8988T (cell line): ENCODE measurements at regions not wholly inside any gene's neighbourhood (a gene's known extent, or its start where the extent isn't known, plus 50 kb on each side); places are given as distances from the start of the nearest gene placed in this dataset.

Experiments
- DNase-seq: peaks from one replicate; pipeline ENCODE4 v3.0.0; 2011

DNA sequence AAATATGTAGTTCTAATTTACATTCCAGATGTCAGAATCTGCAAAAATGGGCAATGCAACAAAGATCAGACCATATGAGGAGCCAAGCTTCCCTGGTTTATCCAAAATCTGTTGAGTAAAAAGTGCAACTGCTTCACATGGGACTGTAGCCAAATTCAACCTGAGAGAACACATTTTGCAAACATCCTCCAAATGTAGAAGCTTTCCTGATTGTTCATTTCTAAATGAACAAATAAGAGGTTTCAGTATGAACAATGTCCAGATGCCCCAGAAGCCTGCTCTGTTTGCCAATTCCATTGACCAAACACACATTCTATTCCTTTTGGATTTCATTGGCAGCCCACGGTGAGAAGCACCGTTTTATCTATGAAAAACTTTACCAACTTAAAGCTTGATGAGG lies 117.9 kb upstream of the OSR1 start:
- DNase-seq = no peak

GRCh38 chr2:19474128-19474527 lies 115.7 kb upstream of the OSR1 start:
- no peak for DNase-seq

DNA sequence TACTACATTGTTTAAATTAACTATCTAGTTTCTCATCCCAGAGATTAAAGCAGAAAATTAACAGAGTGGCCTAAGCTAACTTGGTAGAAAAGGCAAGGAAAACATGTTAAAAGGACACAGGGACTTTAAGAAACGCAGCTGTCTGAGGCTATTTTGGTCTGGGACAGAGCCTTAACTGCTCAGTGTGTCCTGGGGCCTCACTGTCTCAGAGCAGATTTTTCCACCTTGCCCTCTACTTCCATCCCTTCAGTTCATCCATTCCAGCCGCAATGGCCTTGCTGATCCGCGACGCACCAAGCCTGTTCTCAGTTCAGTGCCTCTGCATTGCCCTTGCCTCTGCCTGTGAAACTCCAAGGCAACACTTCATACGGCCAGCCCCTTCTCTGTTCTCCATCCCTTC lies 114.9 kb upstream of the OSR1 start:
- no peak for DNase-seq

DNA sequence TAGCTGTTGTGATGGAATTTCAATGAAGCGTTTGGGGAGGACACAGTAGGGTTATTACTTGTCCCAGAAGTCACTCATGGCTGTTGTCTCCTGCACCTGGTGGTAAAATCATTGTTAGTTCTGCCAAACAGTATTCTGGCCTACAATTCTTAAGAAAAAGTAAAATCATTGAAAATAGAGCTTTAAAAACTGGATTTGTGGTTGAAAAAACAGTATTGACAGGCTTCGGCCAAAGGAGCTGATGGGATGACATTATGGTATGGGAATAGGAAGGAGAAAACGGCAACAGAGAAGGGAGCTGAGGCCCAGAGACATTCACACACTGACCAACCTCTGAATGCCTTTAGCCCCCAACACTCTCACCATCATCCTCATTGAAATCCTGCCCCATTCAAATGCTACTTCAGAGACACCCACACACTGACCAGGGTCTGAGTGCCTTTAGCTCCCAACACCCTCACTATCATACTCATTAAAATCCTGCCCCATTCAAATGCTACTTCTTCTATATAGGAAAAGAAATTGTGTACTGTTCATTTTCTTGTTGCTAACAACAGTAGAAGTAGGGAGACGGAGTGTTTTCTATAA lies 114.1 kb upstream of the OSR1 start:
- no peak for DNase-seq

DNA sequence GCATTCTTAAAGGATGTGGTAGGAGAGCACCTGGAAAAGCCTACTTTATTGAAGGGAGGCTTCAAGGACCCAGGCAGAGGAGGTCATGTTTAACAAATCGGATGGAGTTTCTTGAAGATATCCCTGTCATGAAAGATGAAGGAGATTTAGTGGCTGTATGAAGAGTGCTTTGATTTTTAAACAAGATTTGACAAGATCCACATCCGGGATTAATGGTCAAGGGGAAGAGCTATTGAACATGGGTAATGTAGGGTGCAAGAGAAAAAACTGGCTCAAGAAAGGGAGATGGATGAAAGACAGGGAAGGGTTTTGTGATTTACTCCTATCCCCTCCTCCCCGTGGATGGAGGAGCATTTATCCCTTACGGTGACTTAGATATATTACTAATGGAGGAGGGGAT lies 113.1 kb upstream of the OSR1 start:
- no peak for DNase-seq

- no peak for DNase-seq
Observed at GRCh38 chr2:19465978-19466377, 107.6 kb upstream of the OSR1 start.

GRCh38 chr2:19462256-19462645 lies 103.8 kb upstream of the OSR1 start:
- DNase-seq = no peak

DNA sequence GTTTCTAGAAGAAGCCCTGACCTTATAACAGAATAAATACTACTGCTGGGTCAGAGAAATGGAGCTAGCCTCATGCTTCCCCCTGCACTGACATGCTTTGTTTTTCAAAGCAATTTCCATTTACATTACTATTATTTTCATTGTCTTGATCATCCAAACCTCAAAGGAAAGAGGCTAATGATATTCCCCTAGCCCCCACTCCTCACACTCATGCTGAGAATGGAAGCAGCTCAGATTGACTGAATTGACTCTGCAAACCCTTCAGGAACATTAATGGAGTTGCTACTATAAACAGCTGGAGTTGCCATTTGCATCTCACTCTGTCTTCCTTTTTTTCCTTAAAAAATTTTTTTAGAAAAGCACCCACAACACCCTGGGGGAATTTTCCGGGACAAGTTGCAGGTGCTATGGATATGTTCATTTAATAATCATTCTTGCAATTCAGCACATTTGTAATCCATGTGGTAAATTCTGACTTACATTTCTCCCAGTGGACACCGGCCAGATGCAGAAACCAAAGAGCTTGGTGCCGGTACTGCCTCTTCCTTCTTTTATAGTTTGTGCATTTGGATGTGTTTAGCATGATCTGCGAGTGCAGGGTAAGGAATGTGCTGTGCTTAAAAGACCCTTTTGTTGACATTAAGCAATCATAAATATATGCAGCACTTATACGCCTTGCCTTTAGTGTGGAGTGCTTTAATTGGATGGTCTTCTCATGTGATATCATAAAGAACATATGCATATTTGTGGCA lies 103.3 kb upstream of the OSR1 start:
- no peak for DNase-seq

GRCh38 chr2:19460761-19461160 lies 102.3 kb upstream of the OSR1 start:
- no peak for DNase-seq

DNA sequence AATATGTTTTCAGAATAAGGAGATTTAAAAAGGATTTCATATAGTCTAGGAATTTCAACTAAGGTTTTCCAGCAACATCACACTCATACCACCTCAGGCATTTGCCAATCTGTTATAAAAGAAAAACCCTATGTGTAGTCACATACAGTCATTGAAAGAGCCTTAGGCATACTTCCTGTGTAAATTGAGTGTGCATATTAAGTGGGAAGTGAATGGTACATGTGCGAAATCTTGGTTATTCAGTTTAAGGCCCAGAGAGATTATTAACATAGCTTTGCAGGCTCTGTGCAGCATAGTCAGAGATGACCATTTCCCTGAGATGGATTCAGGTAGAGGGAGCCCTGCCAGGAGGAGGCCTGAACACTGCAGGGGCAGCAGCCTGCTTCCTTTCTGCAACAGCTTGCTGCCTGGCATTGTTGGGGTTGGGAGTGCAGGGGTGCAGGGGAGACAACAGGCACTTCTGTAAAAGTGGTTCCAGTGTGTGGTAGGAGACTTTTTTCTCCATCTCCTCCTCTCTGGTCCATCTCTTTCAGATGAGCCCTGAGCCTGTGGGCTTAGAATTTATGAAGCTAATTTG lies 100.1 kb upstream of the OSR1 start:
- no peak for DNase-seq

DNA sequence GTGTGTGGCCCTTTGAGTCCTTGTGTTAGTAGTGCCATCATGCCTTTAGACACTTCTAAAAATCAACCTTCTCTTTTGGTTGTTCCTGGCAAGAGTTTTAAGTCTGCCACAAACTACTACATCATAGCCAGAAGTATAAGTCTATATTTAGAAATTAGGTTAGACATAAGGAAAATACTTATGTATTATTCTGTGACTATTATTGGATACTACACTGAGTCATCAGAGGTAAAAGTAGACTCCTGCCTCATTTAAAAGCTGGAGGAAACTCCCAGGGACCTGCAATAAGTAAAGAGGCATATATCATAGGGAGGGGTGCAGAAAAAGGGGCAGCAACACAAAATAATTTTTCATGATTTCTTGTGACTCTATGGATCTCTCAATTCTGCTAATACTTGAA lies 99.4 kb upstream of the OSR1 start:
- DNase-seq = no peak

GRCh38 chr2:19456705-19457309 lies 98.4 kb upstream of the OSR1 start:
- DNase-seq = no peak

- DNase-seq = no peak
Observed at GRCh38 chr2:19454125-19454524, 95.7 kb upstream of the OSR1 start.

- no peak for DNase-seq
Observed at GRCh38 chr2:19442731-19443130, 84.3 kb upstream of the OSR1 start.

GRCh38 chr2:19439081-19439480 lies 80.7 kb upstream of the OSR1 start:
- DNase-seq = no peak

- no peak for DNase-seq
Observed at GRCh38 chr2:19435815-19436214, 77.4 kb upstream of the OSR1 start.

GRCh38 chr2:19434413-19434812 lies 76.0 kb upstream of the OSR1 start:
- DNase-seq = no peak

DNA sequence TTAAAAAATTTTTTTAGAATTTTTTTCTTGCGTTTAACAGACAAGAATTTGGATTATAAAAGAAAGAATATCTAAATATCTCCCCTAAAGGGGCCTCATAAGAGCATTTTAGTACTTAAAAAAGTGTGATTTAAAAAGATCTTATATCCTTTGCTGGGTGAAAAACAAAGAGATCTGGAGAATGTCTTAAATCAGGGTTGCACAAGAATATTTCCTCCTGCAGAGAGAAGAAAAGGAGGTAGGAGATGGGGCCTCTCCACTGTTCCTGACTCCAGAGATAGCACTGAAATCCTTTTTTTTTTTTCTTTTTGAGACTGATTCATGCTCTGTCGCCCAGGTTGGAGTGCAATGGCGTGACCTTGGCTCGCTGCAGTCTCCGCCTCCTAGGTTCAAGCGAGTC lies 68.5 kb upstream of the OSR1 start:
- DNase-seq = no peak

DNA sequence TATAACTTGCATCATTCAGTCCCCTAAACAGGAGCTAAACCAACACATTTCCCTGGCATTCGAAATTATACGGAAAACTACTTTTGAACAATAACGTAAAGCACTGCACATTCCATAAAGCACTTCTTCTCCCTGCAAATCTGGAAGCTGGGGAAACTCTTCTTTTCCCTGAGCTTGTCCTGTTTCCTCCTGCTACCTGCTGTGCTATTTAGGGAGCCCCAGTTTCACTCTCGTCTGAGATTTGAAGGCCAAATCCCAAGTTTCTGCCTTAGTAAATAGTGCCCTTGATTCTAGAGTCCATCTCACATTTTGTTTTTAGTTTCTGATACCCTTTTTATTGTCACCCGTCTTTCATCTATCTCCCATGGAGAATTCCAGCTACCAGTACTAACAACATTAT lies 67.7 kb upstream of the OSR1 start:
- DNase-seq = no peak

DNA sequence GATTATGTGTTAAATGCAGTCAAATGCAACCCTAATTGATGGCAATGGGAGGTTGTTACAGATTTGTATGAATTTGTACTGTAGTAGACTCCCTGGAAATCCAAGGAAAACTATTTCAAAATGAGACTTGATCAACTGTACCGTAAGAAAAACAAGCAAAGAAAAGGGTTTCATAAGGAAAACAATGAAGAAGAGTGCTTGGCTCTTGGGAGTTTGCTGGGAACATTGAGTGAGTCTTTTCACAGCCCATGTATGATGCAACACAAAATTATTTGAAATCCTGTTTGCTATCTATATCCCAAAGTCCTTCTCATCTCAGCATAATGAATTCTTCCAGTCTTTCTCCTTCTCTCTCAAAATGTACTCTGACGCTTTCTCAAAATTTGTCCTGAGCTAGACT lies 67.0 kb upstream of the OSR1 start:
- no peak for DNase-seq

DNA sequence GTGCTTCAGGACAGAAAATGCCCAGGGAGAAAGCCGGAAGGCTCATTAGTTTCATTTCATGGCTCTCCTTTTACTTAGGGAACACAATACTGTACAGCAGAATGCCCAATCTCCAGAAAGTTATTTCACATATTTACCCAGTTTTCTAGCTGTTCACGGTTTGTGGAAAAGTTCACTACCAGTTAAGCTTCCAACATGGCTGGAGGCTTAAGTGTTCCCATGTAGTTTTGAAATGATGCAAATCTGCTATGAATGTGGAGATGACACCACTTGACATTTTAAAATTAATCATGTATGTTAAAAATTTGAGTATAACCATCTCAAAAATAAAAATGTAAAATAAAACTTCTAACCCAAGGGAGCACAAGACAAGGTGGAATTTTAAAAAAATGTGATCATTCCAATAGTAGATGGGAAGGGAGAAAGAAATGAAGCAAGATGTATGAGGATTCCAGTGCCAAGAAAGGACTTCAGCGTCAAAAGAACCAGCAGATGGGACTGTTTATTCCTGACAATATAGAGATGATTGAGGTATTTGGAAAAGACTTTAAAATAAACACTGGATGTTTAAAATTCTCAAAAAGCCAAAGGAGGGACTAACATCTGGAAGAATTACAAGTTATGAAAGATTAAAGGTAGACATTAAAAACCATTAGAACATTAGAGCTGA lies 60.9 kb upstream of the OSR1 start:
- no peak for DNase-seq

GRCh38 chr2:19416784-19417684 lies 58.6 kb upstream of the OSR1 start:
- no peak for DNase-seq

DNA sequence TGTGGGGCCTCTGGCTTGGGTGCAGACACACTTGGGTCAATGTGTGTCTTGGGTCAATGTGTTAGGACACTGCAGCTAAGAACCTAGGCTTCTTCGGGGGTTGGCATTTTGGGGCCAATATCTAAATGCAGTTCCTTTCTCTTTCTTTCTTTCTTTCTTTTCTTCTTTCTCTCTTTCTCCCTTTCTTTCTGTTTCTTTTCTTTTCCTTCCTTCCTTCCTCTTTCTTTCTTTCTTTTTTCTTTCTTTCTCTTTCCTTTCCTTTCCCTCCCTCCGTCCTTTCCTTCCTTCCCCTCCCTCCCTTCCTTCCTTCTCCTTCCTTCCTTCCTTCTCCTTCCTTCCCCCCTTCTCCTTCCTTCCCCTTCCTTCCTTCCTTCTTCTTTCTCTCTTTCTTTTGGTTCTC lies 57.7 kb upstream of the OSR1 start:
- DNase-seq = no peak
